GM12892 (cell line): ENCODE measurements at regions not wholly inside any gene's neighbourhood (a gene's known extent, or its start where the extent isn't known, plus 50 kb on each side); places are given as distances from the start of the nearest gene placed in this dataset.

ENCODE experiments used
- DNase-seq: peaks from one replicate; pipeline ENCODE4 v3.0.0; 2011; ENCODE audit not compliant: insufficient read length
- FAIRE-seq: peaks from 2 replicates; lab custom pipeline; 2011; peaks lifted over from hg19 to GRCh38; lab: Jason Lieb, UNC
- POLR2A ChIP-seq: IDR thresholded peaks from 2 replicates; pipeline ENCODE4 v1.6.1; 2011; ENCODE audit warnings: low read depth, low read length, control low read depth
- POLR2AphosphoS5 ChIP-seq: IDR thresholded peaks from 2 replicates; pipeline ENCODE4 v1.6.1; 2011; ENCODE audit warnings: low read depth, low read length, control low read depth
- TAF1 ChIP-seq: IDR thresholded peaks from 2 replicates; pipeline ENCODE4 v1.6.1; 2011; ENCODE audit warnings: low read depth, mild to moderate bottlenecking, control low read depth, low read length, borderline replicate concordance

GRCh38 chrX:68897118-68897945 lies 68.5 kb downstream of the EFNB1 start:
- no peak for FAIRE-seq
- TF ChIP-seq TAF1 (no peak), POLR2AphosphoS5 (no peak), POLR2A (no peak)
- DNase-seq: no peak

GRCh38 chrX:68896581-68896980 lies 67.8 kb downstream of the EFNB1 start:
- no peak for DNase-seq
- no peak for TF ChIP-seq TAF1
- TF ChIP-seq POLR2A: no peak
- TF ChIP-seq POLR2AphosphoS5: no peak
- no peak for FAIRE-seq

GRCh38 chrX:68895778-68896177 lies 67.0 kb downstream of the EFNB1 start:
- no peak for DNase-seq
- FAIRE-seq: no peak
- TF ChIP-seq POLR2A (no peak), POLR2AphosphoS5 (no peak)

GRCh38 chrX:68895341-68895755 lies 66.5 kb downstream of the EFNB1 start:
- DNase-seq: no peak
- TF ChIP-seq POLR2A (no peak), POLR2AphosphoS5 (no peak), TAF1 (no peak)
- no peak for FAIRE-seq

GRCh38 chrX:68894513-68895340 lies 65.9 kb downstream of the EFNB1 start:
- TF ChIP-seq POLR2AphosphoS5 (no peak), POLR2A (no peak), TAF1 (no peak)
- no peak for FAIRE-seq
- no peak for DNase-seq

- no peak for TF ChIP-seq POLR2AphosphoS5
- no peak for TF ChIP-seq TAF1
- no peak for TF ChIP-seq POLR2A
- FAIRE-seq: no peak
Observed at GRCh38 chrX:68894142-68894512, 65.3 kb downstream of the EFNB1 start.

GRCh38 chrX:68892651-68893050 lies 63.8 kb downstream of the EFNB1 start:
- TF ChIP-seq TAF1 (no peak), POLR2AphosphoS5 (no peak), POLR2A (no peak)
- FAIRE-seq (no peak), DNase-seq (no peak)

More at GRCh38 chrX:68894142-68894512, 65.3 kb downstream of the EFNB1 start:
- no peak for DNase-seq

- DNase-seq: no peak
- FAIRE-seq: no peak
- TF ChIP-seq POLR2A: no peak
- no peak for TF ChIP-seq TAF1
- TF ChIP-seq POLR2AphosphoS5: no peak
Observed at GRCh38 chrX:68892134-68892533, 63.3 kb downstream of the EFNB1 start.
